Neuronal stem cell (in vitro differentiated cells): ENCODE measurements at regions not wholly inside any gene's neighbourhood (a gene's known extent, or its start where the extent isn't known, plus 50 kb on each side); places are given as distances from the start of the nearest gene placed in this dataset.
"Not testable (repeated sequence)": the region's sequence is repeated elsewhere in the genome, so short reads cannot be mapped to it uniquely, and the experiment has no call there.

Source experiments
- DNase-seq: peaks from one replicate; pipeline ENCODE4 v3.0.0-alpha.2; 2013; ENCODE audit warnings: low spot score
- H2AFZ ChIP-seq: one replicate; pipeline ENCODE4 v1.6.1; 2013; ENCODE audit warnings: mild to moderate bottlenecking, low read length, inconsistent platforms
- H2AK5ac ChIP-seq: 2 replicates; pipeline ENCODE4 v1.6.1; 2013; ENCODE audit warnings: low read depth, mild to moderate bottlenecking, inconsistent platforms, low read length, moderate library complexity, mixed read lengths
- H2BK120ac ChIP-seq: 2 replicates; pipeline ENCODE4 v1.6.1; 2013; ENCODE audit warnings: low read depth, mild to moderate bottlenecking, inconsistent platforms, low read length, moderate library complexity, mixed read lengths
- H2BK12ac ChIP-seq: one replicate; pipeline ENCODE4 v1.6.1; 2013; ENCODE audit warnings: low read length, inconsistent platforms
- H2BK15ac ChIP-seq: 2 replicates; pipeline ENCODE4 v1.6.1; 2013; ENCODE audit warnings: mild to moderate bottlenecking, low read length, inconsistent platforms, mixed read lengths
- H2BK5ac ChIP-seq: one replicate; pipeline ENCODE4 v1.6.1; 2013; ENCODE audit warnings: inconsistent platforms, mild to moderate bottlenecking, low read length, moderate library complexity
- H3K14ac ChIP-seq: one replicate; pipeline ENCODE4 v1.6.1; 2013; ENCODE audit warnings: low read length, inconsistent platforms
- H3K18ac ChIP-seq: 2 replicates; pipeline ENCODE4 v1.6.1; 2013; ENCODE audit warnings: low read length, inconsistent platforms
- H3K23ac ChIP-seq: 2 replicates; pipeline ENCODE4 v1.6.1; 2013; ENCODE audit warnings: low read depth, mild to moderate bottlenecking, mixed read lengths, low read length, inconsistent platforms; ENCODE audit not compliant: poor library complexity
- H3K27ac ChIP-seq: replicated peaks from 3 replicates; pipeline ENCODE4 v1.5.1; 2013; ENCODE audit warnings: low read length, inconsistent platforms
- H3K27me3 ChIP-seq, 3 experiments: 2 replicates each; pipeline ENCODE4 v1.6.1; 2013; ENCODE audit warnings: low read length in 3 of 3, mild to moderate bottlenecking in 2 of 3, inconsistent platforms in 1 of 3, low read depth in 1 of 3, mixed read lengths in 1 of 3, moderate library complexity in 1 of 3; ENCODE audit not compliant: control insufficient read depth in 3 of 3, insufficient read depth in 3 of 3
- H3K36me3 ChIP-seq, 2 donors: replicated peaks in 1 of 2; 2 replicates each; pipeline ENCODE4 v1.6.1; 2013; ENCODE audit warnings: low read length in 2 of 2; ENCODE audit not compliant: control insufficient read depth in 2 of 2, insufficient read depth in 2 of 2
- H3K4ac ChIP-seq: 2 replicates; pipeline ENCODE4 v1.6.1; 2013; ENCODE audit warnings: inconsistent platforms, mild to moderate bottlenecking, low read length, moderate library complexity
- H3K4me1 ChIP-seq, 2 donors: 1 replicate in 1 of 2; 2 replicates in 1 of 2; pipeline ENCODE4 v1.6.1; 2013; ENCODE audit warnings: low read length in 2 of 2, low read depth in 1 of 2; ENCODE audit not compliant: control insufficient read depth in 2 of 2, insufficient read depth in 1 of 2
- H3K4me2 ChIP-seq: one replicate; pipeline ENCODE4 v1.6.1; 2013; ENCODE audit warnings: mild to moderate bottlenecking, low read length, inconsistent platforms; ENCODE audit not compliant: insufficient read depth, poor library complexity, severe bottlenecking
- H3K4me3 ChIP-seq, 2 donors: 2 replicates each; pipeline ENCODE4 v1.5.1; 2013; ENCODE audit warnings: low read length in 2 of 2, mild to moderate bottlenecking in 2 of 2, inconsistent platforms in 1 of 2, moderate library complexity in 1 of 2
- H3K79me1 ChIP-seq: one replicate; pipeline ENCODE4 v1.6.1; 2013; ENCODE audit warnings: low read depth, mild to moderate bottlenecking, inconsistent platforms, low read length, moderate library complexity
- H3K9ac ChIP-seq: one replicate; pipeline ENCODE4 v1.6.1; 2013; ENCODE audit warnings: mild to moderate bottlenecking, low read depth, low read length, inconsistent platforms; ENCODE audit not compliant: poor library complexity
- H3K9me3 ChIP-seq, 2 donors: replicated peaks in 1 of 2; 2 replicates each; pipeline versions ENCODE3 to v1.6.1; 2013; ENCODE audit warnings: low read length in 2 of 2, mild to moderate bottlenecking in 2 of 2, inconsistent platforms in 1 of 2, low read depth in 1 of 2, mixed read lengths in 1 of 2, moderate library complexity in 1 of 2; ENCODE audit not compliant: control insufficient read depth in 2 of 2, insufficient read depth in 1 of 2
- H4K8ac ChIP-seq: one replicate; pipeline ENCODE4 v1.6.1; 2013; ENCODE audit warnings: low read depth, mild to moderate bottlenecking, inconsistent platforms, low read length, moderate library complexity
- H4K91ac ChIP-seq: one replicate; pipeline ENCODE4 v1.6.1; 2013; ENCODE audit warnings: low read length, low read depth, mild to moderate bottlenecking, inconsistent platforms; ENCODE audit not compliant: poor library complexity
- WGBS, 2 donors: extraction: QIAGEN DNeasy Blood & Tissue Kit; methylation state at CpG; one replicate each; pipeline ENCODE4 v1.1.7; 2013; ENCODE audit warnings: missing lambda C conversion rate in 2 of 2, mixed read lengths in 1 of 2; ENCODE audit not compliant: insufficient read length in 2 of 2, insufficient replicate concordance in 1 of 2; ENCODE audit errors: extremely low coverage in 2 of 2; 5-methylcytosine and 5-hydroxymethylcytosine counted together

GRCh38 chr4:163731071-163731470 lies 236.6 kb downstream of the TMA16 start:
- H3K9me3 ChIP-seq = peaks cover 0 to 3% of the 10 kb centered on the region in 2 donors
- H2AFZ ChIP-seq = no peak overlapping the region
- no peak overlapping the region for H4K91ac ChIP-seq
- H3K4me1 ChIP-seq = no peaks in the 10 kb centered on the region
- no peaks in the 10 kb centered on the region for H3K36me3 ChIP-seq
- no peak overlapping the region for H2AK5ac ChIP-seq
- no peaks in the 10 kb centered on the region for H3K27me3 ChIP-seq
- no peak overlapping the region for H3K18ac ChIP-seq
- H3K23ac ChIP-seq = no peak overlapping the region
- no peak overlapping the region for H3K9ac ChIP-seq
- no peak overlapping the region for H3K14ac ChIP-seq
- H2BK15ac ChIP-seq = no peak overlapping the region
- WGBS, 2 donors = no CpG with 5 or more reads among the region's 2 CpGs
- H4K8ac ChIP-seq = no peak overlapping the region
- H2BK120ac ChIP-seq = no peak overlapping the region
- no peak overlapping the region for H3K4me3 ChIP-seq
- no peak overlapping the region for H3K4me2 ChIP-seq
- no peak overlapping the region for H3K27ac ChIP-seq
- H3K4ac ChIP-seq = no peak overlapping the region
- DNase-seq = no peak
- no peak overlapping the region for H2BK12ac ChIP-seq
- H3K79me1 ChIP-seq = no peaks in the 10 kb centered on the region
- H2BK5ac ChIP-seq = no peak overlapping the region

GRCh38 chr4:163732473-163732872 lies 238.0 kb downstream of the TMA16 start:
- no peak overlapping the region for H4K8ac ChIP-seq
- no peak overlapping the region for H2AFZ ChIP-seq
- H3K14ac ChIP-seq = no peak overlapping the region
- no peak overlapping the region for H2AK5ac ChIP-seq
- H3K9ac ChIP-seq = no peak overlapping the region
- H3K4me2 ChIP-seq = no peak overlapping the region
- H3K4me1 ChIP-seq = no peaks in the 10 kb centered on the region
- no peak overlapping the region for H3K27ac ChIP-seq
- no peaks in the 10 kb centered on the region for H3K27me3 ChIP-seq
- H3K79me1 ChIP-seq = no peaks in the 10 kb centered on the region
- no peak overlapping the region for H3K4me3 ChIP-seq
- H3K18ac ChIP-seq = no peak overlapping the region
- no peak overlapping the region for H3K4ac ChIP-seq
- H4K91ac ChIP-seq = no peak overlapping the region
- no peak overlapping the region for H2BK5ac ChIP-seq
- no peak overlapping the region for H2BK120ac ChIP-seq
- H2BK12ac ChIP-seq = no peak overlapping the region
- no peak for DNase-seq
- H2BK15ac ChIP-seq = no peak overlapping the region
- no peak overlapping the region for H3K23ac ChIP-seq
- H3K36me3 ChIP-seq = no peaks in the 10 kb centered on the region
- peaks cover 0 to 3% of the 10 kb centered on the region in 2 donors for H3K9me3 ChIP-seq

GRCh38 chr4:163736876-163737275 lies 242.4 kb downstream of the TMA16 start:
- no peaks in the 10 kb centered on the region for H3K36me3 ChIP-seq
- no peak overlapping the region for H2AK5ac ChIP-seq
- H3K4me2 ChIP-seq = no peak overlapping the region
- H2BK12ac ChIP-seq = no peak overlapping the region
- H3K79me1 ChIP-seq = no peaks in the 10 kb centered on the region
- no peak overlapping the region for H3K18ac ChIP-seq
- no peaks in the 10 kb centered on the region for H3K27me3 ChIP-seq
- WGBS, 2 donors = no CpG with 5 or more reads among the region's 3 CpGs
- no peaks in the 10 kb centered on the region for H3K4me1 ChIP-seq
- H4K91ac ChIP-seq = no peak overlapping the region
- no peak overlapping the region for H3K4ac ChIP-seq
- H3K4me3 ChIP-seq = no peak overlapping the region
- no peak overlapping the region for H2BK15ac ChIP-seq
- no peak overlapping the region for H3K23ac ChIP-seq
- H3K27ac ChIP-seq = no peak overlapping the region
- H3K9ac ChIP-seq = no peak overlapping the region
- H2BK5ac ChIP-seq = no peak overlapping the region
- H4K8ac ChIP-seq = no peak overlapping the region
- DNase-seq = no peak
- no peak overlapping the region for H2AFZ ChIP-seq
- no peaks in the 10 kb centered on the region for H3K9me3 ChIP-seq
- H2BK120ac ChIP-seq = no peak overlapping the region
- no peak overlapping the region for H3K14ac ChIP-seq

GRCh38 chr4:163737846-163738245 lies 243.4 kb downstream of the TMA16 start:
- not testable (repeated sequence) for H2AK5ac ChIP-seq, H3K18ac ChIP-seq, H4K8ac ChIP-seq, H2BK15ac ChIP-seq, H3K14ac ChIP-seq, H2BK5ac ChIP-seq, H3K27ac ChIP-seq, H2AFZ ChIP-seq, H3K4me1 ChIP-seq, H2BK12ac ChIP-seq, DNase-seq, H3K23ac ChIP-seq, H4K91ac ChIP-seq, H3K4ac ChIP-seq, H3K4me2 ChIP-seq, H3K36me3 ChIP-seq, H3K79me1 ChIP-seq, H3K27me3 ChIP-seq, H3K9ac ChIP-seq, H3K4me3 ChIP-seq, H3K9me3 ChIP-seq, H2BK120ac ChIP-seq
- WGBS, 2 donors = no CpG with 5 or more reads among the region's 7 CpGs
